GM12873 (cell line): ENCODE measurements at regions not wholly inside any gene's neighbourhood (a gene's known extent, or its start where the extent isn't known, plus 50 kb on each side); places are given as distances from the start of the nearest gene placed in this dataset.

Experiments
- CTCF ChIP-seq: IDR thresholded peaks from 2 replicates; pipeline ENCODE4 v1.5.1; 2012; ENCODE audit warnings: low read depth, mild to moderate bottlenecking, moderate library complexity, low read length, control low read depth; ENCODE audit not compliant: insufficient read depth; ENCODE audit errors: missing control alignments

- TF ChIP-seq CTCF = no peak
Observed at GRCh38 chr2:71879509-71880184, 268.0 kb downstream of the CYP26B1 start.

- no peak for TF ChIP-seq CTCF
Observed at GRCh38 chr2:71878626-71879508, 268.8 kb downstream of the CYP26B1 start.

- TF ChIP-seq CTCF = no peak
Observed at GRCh38 chr2:71877636-71878035, 270.0 kb downstream of the CYP26B1 start.

- TF ChIP-seq CTCF = no peak
Observed at GRCh38 chr2:71876542-71877451, 270.9 kb downstream of the CYP26B1 start.

GRCh38 chr2:71872466-71873051, 275.1 kb downstream of the CYP26B1 start:
- no peak for TF ChIP-seq CTCF

- TF ChIP-seq CTCF = no peak
Observed at GRCh38 chr2:71865391-71865965, 282.2 kb downstream of the CYP26B1 start.
